ENCODE measurements at regions not wholly inside any gene's neighbourhood (a gene's known extent, or its start where the extent isn't known, plus 50 kb on each side); places are given as distances from the start of the nearest gene placed in this dataset.

- ChIA-PET POLR2A (ENCODE audit: low non-redundant PET) (no interaction called here), CTCF (no interaction called here)
- Histone ChIP-seq H3K4me3 (ENCODE audit: low read depth, low read length, poor library complexity, severe bottlenecking) (no peak overlapping the region), H3K27ac (ENCODE audit: low read depth, low read length, poor library complexity, severe bottlenecking) (no peak overlapping the region), H3K9me3 (ENCODE audit: low read depth, low read length, poor library complexity, severe bottlenecking) (no peaks in the 10 kb centered on the region), H3K36me3 (ENCODE audit: insufficient read depth, low read length, poor library complexity, severe bottlenecking) (no peaks in the 10 kb centered on the region), H3K27me3 (replicated peaks; ENCODE audit: insufficient read depth, low read depth, low read length, poor library complexity) (no peaks in the 10 kb centered on the region), H3K4me1 (ENCODE audit: insufficient read depth, low read length, poor library complexity, severe bottlenecking) (no peaks in the 10 kb centered on the region)
- BruUV-seq (replicated peaks), result no TSS peak
- intact Hi-C loops (cut with micrococcal nuclease; ENCODE audit: unreplicated experiment), result no loop called here
- no peak for TF ChIP-seq EZH2 (IDR thresholded peaks at IDR 0.05; ENCODE audit: borderline replicate concordance, low read depth, low read length, poor library complexity, severe bottlenecking)
- no peak for TF ChIP-seq CTCF (conservative IDR thresholded peaks at IDR 0.05; ENCODE audit: low read depth, low read length)
- DNase-seq (ENCODE audit: low spot score), result no peak
Observed at GRCh38 chr7:97450516-97450915, 281.4 kb upstream of the TAC1 start.

- intact Hi-C loops (cut with micrococcal nuclease; ENCODE audit: unreplicated experiment), result no loop called here
- POLR2A ChIA-PET (ENCODE audit: low non-redundant PET), result no interaction called here
- no peaks in the 10 kb centered on the region for H3K4me1 ChIP-seq (ENCODE audit: insufficient read depth, low read length, poor library complexity, severe bottlenecking)
- CTCF ChIA-PET, result no interaction called here
- no peaks in the 10 kb centered on the region for H3K9me3 ChIP-seq (ENCODE audit: low read depth, low read length, poor library complexity, severe bottlenecking)
- no peak for DNase-seq (ENCODE audit: low spot score)
- TF ChIP-seq CTCF (conservative IDR thresholded peaks at IDR 0.05; ENCODE audit: low read depth, low read length) (no peak), EZH2 (IDR thresholded peaks at IDR 0.05; ENCODE audit: borderline replicate concordance, low read depth, low read length, poor library complexity, severe bottlenecking) (no peak)
- BruUV-seq (replicated peaks), result no TSS peak
- no peaks in the 10 kb centered on the region for H3K36me3 ChIP-seq (ENCODE audit: insufficient read depth, low read length, poor library complexity, severe bottlenecking)
- H3K4me3 ChIP-seq (ENCODE audit: low read depth, low read length, poor library complexity, severe bottlenecking), result no peak overlapping the region
- H3K27me3 ChIP-seq (replicated peaks; ENCODE audit: insufficient read depth, low read depth, low read length, poor library complexity), result no peaks in the 10 kb centered on the region
- H3K27ac ChIP-seq (ENCODE audit: low read depth, low read length, poor library complexity, severe bottlenecking), result no peak overlapping the region
Observed at GRCh38 chr7:97454636-97455035, 277.2 kb upstream of the TAC1 start.

- ChIA-PET POLR2A (ENCODE audit: low non-redundant PET) (no interaction called here), CTCF (no interaction called here)
- H3K27me3 ChIP-seq (replicated peaks; ENCODE audit: insufficient read depth, low read depth, low read length, poor library complexity), result no peaks in the 10 kb centered on the region
- peaks cover 4% of the 10 kb centered on the region for H3K9me3 ChIP-seq (ENCODE audit: low read depth, low read length, poor library complexity, severe bottlenecking)
- no TSS peak for BruUV-seq (replicated peaks)
- H3K4me3 ChIP-seq (ENCODE audit: low read depth, low read length, poor library complexity, severe bottlenecking), result no peak overlapping the region
- intact Hi-C loops (cut with micrococcal nuclease; ENCODE audit: unreplicated experiment), result no loop called here
- no peaks in the 10 kb centered on the region for H3K4me1 ChIP-seq (ENCODE audit: insufficient read depth, low read length, poor library complexity, severe bottlenecking)
- TF ChIP-seq CTCF (conservative IDR thresholded peaks at IDR 0.05; ENCODE audit: low read depth, low read length) (no peak), EZH2 (IDR thresholded peaks at IDR 0.05; ENCODE audit: borderline replicate concordance, low read depth, low read length, poor library complexity, severe bottlenecking) (no peak)
- no peak overlapping the region for H3K27ac ChIP-seq (ENCODE audit: low read depth, low read length, poor library complexity, severe bottlenecking)
- no peak for DNase-seq (ENCODE audit: low spot score)
- no peaks in the 10 kb centered on the region for H3K36me3 ChIP-seq (ENCODE audit: insufficient read depth, low read length, poor library complexity, severe bottlenecking)
Observed at GRCh38 chr7:97457054-97457453, 274.8 kb upstream of the TAC1 start.
